ENCODE measurements at regions not wholly inside any gene's neighbourhood (a gene's known extent, or its start where the extent isn't known, plus 50 kb on each side); places are given as distances from the start of the nearest gene placed in this dataset.

GRCh38 chr2:3091696-3092095 lies 285.9 kb downstream of the EIPR1 start:
- TF ChIP-seq CTCF (IDR thresholded peaks at IDR 0.05; ENCODE audit: low read length) (no peak), EZH2 (IDR thresholded peaks at IDR 0.05; ENCODE audit: borderline replicate concordance, low read length) (no peak)
